ENCODE measurements at regions not wholly inside any gene's neighbourhood (a gene's known extent, or its start where the extent isn't known, plus 50 kb on each side); places are given as distances from the start of the nearest gene placed in this dataset.

GRCh38 chr22:47325249-47325648, 562.8 kb downstream of the TBC1D22A start:
- Mint-ChIP-seq H3K27me3 (ENCODE audit: insufficient read depth, low read depth, poor library complexity) (peaks cover 9% of the 10 kb centered on the region), H3K9me3 (peaks cover 43% of the 10 kb centered on the region; the same call in 2 of the 3 replicates), H3K36me3 (ENCODE audit: low read depth) (peaks cover 42% of the 10 kb centered on the region), H3K4me3 (no peak overlapping the region), H3K27ac (no peak overlapping the region), H3K4me1 (no peaks in the 10 kb centered on the region)
- Histone ChIP-seq H3K4me2 (no peak overlapping the region), H3K27ac (ENCODE audit: low read depth) (no peak overlapping the region), H3K36me3 (ENCODE audit: insufficient read depth) (peaks cover 14% of the 10 kb centered on the region; the same call in 1 of the 2 replicates), H3K9me2 (ENCODE audit: insufficient read depth) (no peaks in the 10 kb centered on the region), H3K27me3 (ENCODE audit: insufficient read depth) (no peaks in the 10 kb centered on the region), H2AFZ (no peak overlapping the region), H3F3A (replicated peaks; ENCODE audit: low read depth) (no peaks in the 10 kb centered on the region), H3K4me3 (no peak overlapping the region), H4K20me1 (replicated peaks; ENCODE audit: insufficient read depth) (no peaks in the 10 kb centered on the region), H3K79me2 (replicated peaks; ENCODE audit: insufficient read depth) (no peaks in the 10 kb centered on the region), H3K4me1 (ENCODE audit: insufficient read depth) (no peaks in the 10 kb centered on the region)
- no peak for TF ChIP-seq STAT1 (IDR thresholded peaks at IDR 0.05; ENCODE audit: unreplicated experiment)
- no peak for TF ChIP-seq EZH2phosphoT487 (IDR thresholded peaks at IDR 0.05; ENCODE audit: unreplicated experiment)
- no peak for TF ChIP-seq POLR2AphosphoS5 (IDR thresholded peaks at IDR 0.05; ENCODE audit: low read depth)
- TF ChIP-seq CTCF (conservative IDR thresholded peaks at IDR 0.05; ENCODE audit: low read depth in 2 of 2) = no peak
- TF ChIP-seq ZNF114 (CRISPR knock-in tag; IDR thresholded peaks at IDR 0.05) = no peak
- TF ChIP-seq NANOG (IDR thresholded peaks at IDR 0.05; ENCODE audit: borderline replicate concordance) = no peak
- TF ChIP-seq CREB1 (CRISPR knock-in tag; IDR thresholded peaks at IDR 0.05; ENCODE audit: low read depth) = no peak
- TF ChIP-seq ZNF331 (CRISPR knock-in tag; IDR thresholded peaks at IDR 0.05; ENCODE audit: low read depth) = no peak
- no peak for TF ChIP-seq EZH2 (IDR thresholded peaks at IDR 0.05; ENCODE audit: low read depth, unreplicated experiment)
- TF ChIP-seq ETS1 (IDR thresholded peaks at IDR 0.05) = no peak
- no peak for TF ChIP-seq REST (IDR thresholded peaks at IDR 0.05; ENCODE audit: unreplicated experiment)
- no peak for TF ChIP-seq ZNF462 (CRISPR knock-in tag; IDR thresholded peaks at IDR 0.05)
- ATAC-seq (no peak), DNase-seq (ENCODE audit: low spot score) (no peak)

All from GM23338 (cell line).